Natural killer cell treated with Interleukin-12 subunit alpha and Interleukin-12 subunit beta and Interleukin-15 and Interleukin-18, amount 100 ng/mL, for 72 hours (primary cell): ENCODE measurements at regions not wholly inside any gene's neighbourhood (a gene's known extent, or its start where the extent isn't known, plus 50 kb on each side); places are given as distances from the start of the nearest gene placed in this dataset.

Experiments
- ATAC-seq, 2 donors: fragments of 150-1000 bp; cut with Tn5 transposase in 1 of 2; sonication (Bioruptor Pico), chemical (Tn5 transposase) in 1 of 2; 2 replicates each; pipeline ENCODE4 v1.10.0; 2021
- DNase-seq: peaks from one replicate; pipeline ENCODE4 v3.0.0; 2022; ENCODE audit warnings: low spot score
- H3K27ac Mint-ChIP-seq, 2 donors: 1 replicate in 1 of 2; 2 replicates in 1 of 2; pipeline ENCODE4 v1.8.0; 2022; ENCODE audit warnings: mixed read lengths in 2 of 2, mild to moderate bottlenecking in 1 of 2, moderate library complexity in 1 of 2
- H3K27me3 Mint-ChIP-seq, 2 donors: 1 replicate in 1 of 2; 2 replicates in 1 of 2; pipeline ENCODE4 v1.8.0; 2022; ENCODE audit warnings: mixed read lengths in 2 of 2
- H3K36me3 Mint-ChIP-seq: one replicate; pipeline ENCODE4 v1.8.0; 2022; ENCODE audit warnings: mixed read lengths
- H3K4me1 Mint-ChIP-seq, 2 donors: 1 replicate in 1 of 2; 2 replicates in 1 of 2; pipeline ENCODE4 v1.8.0; 2022; ENCODE audit warnings: low read depth in 2 of 2, mixed read lengths in 2 of 2, mild to moderate bottlenecking in 1 of 2
- H3K4me3 Mint-ChIP-seq: one replicate; pipeline ENCODE4 v1.8.0; 2022; ENCODE audit warnings: mixed read lengths
- H3K9me3 Mint-ChIP-seq: 2 replicates; pipeline ENCODE4 v1.8.0; 2022; ENCODE audit warnings: mixed read lengths

GRCh38 chr1:232207073-232207866, 422.7 kb downstream of the SIPA1L2 start:
- DNase-seq (no peak), ATAC-seq (no peak)
- H3K27ac Mint-ChIP-seq: no peak overlapping the region
- H3K4me1 Mint-ChIP-seq: no peaks in the 10 kb centered on the region
- H3K27me3 Mint-ChIP-seq: peaks cover 12 to 32% of the 10 kb centered on the region in 2 donors
- H3K36me3 Mint-ChIP-seq: no peaks in the 10 kb centered on the region
- H3K9me3 Mint-ChIP-seq: peaks cover 4% of the 10 kb centered on the region
- H3K4me3 Mint-ChIP-seq: no peak overlapping the region

DNA sequence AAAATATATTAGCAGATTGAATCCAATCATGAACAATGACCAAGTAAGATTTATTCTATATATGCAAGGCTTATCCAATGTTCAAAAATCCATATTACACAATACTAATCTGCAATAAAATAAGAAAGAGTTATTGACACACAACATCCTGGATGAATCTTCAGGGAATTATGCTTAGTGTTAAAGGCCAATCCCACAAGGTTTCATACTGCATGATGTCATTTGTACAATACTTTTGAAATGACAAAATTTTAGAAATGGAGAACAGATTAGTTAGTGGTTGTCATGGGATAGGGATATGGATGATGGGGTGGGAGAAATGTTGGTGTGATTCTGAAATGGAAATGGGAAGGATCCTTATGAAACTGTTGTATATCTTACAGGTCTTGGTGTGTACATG, 425.7 kb downstream of the SIPA1L2 start:
- H3K27me3 Mint-ChIP-seq: peaks cover 15 to 28% of the 10 kb centered on the region in 2 donors
- no peak overlapping the region for H3K4me3 Mint-ChIP-seq
- no peak for ATAC-seq
- H3K36me3 Mint-ChIP-seq: peaks cover 13% of the 10 kb centered on the region
- peaks cover 7% of the 10 kb centered on the region for H3K9me3 Mint-ChIP-seq
- no peaks in the 10 kb centered on the region for H3K4me1 Mint-ChIP-seq
- H3K27ac Mint-ChIP-seq: no peak overlapping the region
- no peak for DNase-seq

GRCh38 chr1:232201024-232201423, 428.9 kb downstream of the SIPA1L2 start:
- Mint-ChIP-seq H3K36me3 (peaks cover 13% of the 10 kb centered on the region), H3K9me3 (peaks cover 7% of the 10 kb centered on the region)

DNA sequence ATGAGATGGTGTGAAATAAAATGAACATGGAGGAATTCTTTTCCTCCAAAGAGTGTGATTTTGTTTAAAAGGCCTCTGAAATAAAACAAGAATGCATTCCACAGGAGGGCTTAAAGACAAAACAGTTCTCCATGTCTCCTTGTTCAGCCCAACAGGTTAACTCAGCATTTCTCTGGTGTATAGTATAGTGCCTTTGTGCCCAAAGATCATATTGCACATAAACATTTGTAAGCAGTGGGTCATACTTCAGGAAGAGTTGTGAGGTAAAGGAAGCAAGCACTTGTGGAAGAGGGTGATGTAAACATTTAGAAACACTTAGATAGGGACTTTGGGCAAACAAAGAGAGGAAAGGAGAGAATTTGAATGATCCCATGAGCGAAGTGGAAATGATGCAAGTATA, 433.9 kb downstream of the SIPA1L2 start:
- no peak for ATAC-seq
- Mint-ChIP-seq H3K27ac (no peak overlapping the region), H3K27me3 (peaks cover 7% of the 10 kb centered on the region in 2 donors), H3K4me1 (no peaks in the 10 kb centered on the region), H3K4me3 (no peak overlapping the region), H3K36me3 (peaks cover 3% of the 10 kb centered on the region), H3K9me3 (peaks cover 3% of the 10 kb centered on the region)
- DNase-seq: no peak

More at GRCh38 chr1:232201024-232201423, 428.9 kb downstream of the SIPA1L2 start:
- Mint-ChIP-seq H3K4me1 (no peaks in the 10 kb centered on the region), H3K4me3 (no peak overlapping the region), H3K27ac (no peak overlapping the region), H3K27me3 (peaks cover 14 to 20% of the 10 kb centered on the region in 2 donors)
- no peak for ATAC-seq
- DNase-seq: no peak

- no peaks in the 10 kb centered on the region for H3K36me3 Mint-ChIP-seq
- H3K27ac Mint-ChIP-seq: no peak overlapping the region
- no peak for DNase-seq
- no peak overlapping the region for H3K4me3 Mint-ChIP-seq
- H3K4me1 Mint-ChIP-seq: no peaks in the 10 kb centered on the region
- no peak for ATAC-seq
- peaks cover 5 to 9% of the 10 kb centered on the region in 2 donors for H3K27me3 Mint-ChIP-seq
- H3K9me3 Mint-ChIP-seq: no peaks in the 10 kb centered on the region
Observed at GRCh38 chr1:232194424-232194823, 435.5 kb downstream of the SIPA1L2 start.

- Mint-ChIP-seq H3K4me3 (no peak overlapping the region), H3K9me3 (no peaks in the 10 kb centered on the region), H3K27ac (no peak overlapping the region), H3K27me3 (peaks cover 5 to 11% of the 10 kb centered on the region in 2 donors), H3K36me3 (no peaks in the 10 kb centered on the region), H3K4me1 (no peaks in the 10 kb centered on the region)
- ATAC-seq: no peak
- no peak for DNase-seq
Observed at GRCh38 chr1:232193451-232193783, 436.5 kb downstream of the SIPA1L2 start.

GRCh38 chr1:232192781-232193450, 437.0 kb downstream of the SIPA1L2 start:
- ATAC-seq: no peak
- Mint-ChIP-seq H3K4me1 (no peaks in the 10 kb centered on the region), H3K27ac (no peak overlapping the region), H3K36me3 (no peaks in the 10 kb centered on the region), H3K4me3 (no peak overlapping the region), H3K27me3 (peaks cover 5 to 11% of the 10 kb centered on the region in 2 donors), H3K9me3 (no peaks in the 10 kb centered on the region)
- DNase-seq: no peak

DNA sequence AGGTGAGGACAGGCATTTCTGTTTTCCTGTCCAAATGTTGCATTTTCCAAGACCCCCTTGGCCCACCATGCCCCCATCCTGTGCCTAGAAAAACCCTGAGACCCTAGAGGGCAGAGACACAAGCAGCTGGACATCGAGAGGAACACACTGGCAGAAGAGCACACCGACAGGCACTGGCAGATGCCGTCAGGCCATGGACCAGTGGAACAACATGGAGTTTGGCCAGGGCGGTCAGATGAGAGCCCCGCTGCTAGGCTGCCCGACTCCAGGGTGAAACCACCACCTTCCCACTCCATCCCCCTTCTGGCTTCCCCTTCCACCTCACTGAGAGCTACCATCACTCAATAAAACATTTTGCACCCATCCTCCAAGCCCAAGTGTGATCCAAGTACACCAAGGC, 438.4 kb downstream of the SIPA1L2 start:
- DNase-seq (no peak), ATAC-seq (no peak)
- Mint-ChIP-seq H3K4me1 (no peaks in the 10 kb centered on the region), H3K27ac (no peak overlapping the region), H3K9me3 (no peaks in the 10 kb centered on the region), H3K4me3 (no peak overlapping the region), H3K36me3 (no peaks in the 10 kb centered on the region), H3K27me3 (peaks cover 12 to 14% of the 10 kb centered on the region in 2 donors)

GRCh38 chr1:232188318-232188717, 441.6 kb downstream of the SIPA1L2 start:
- H3K27me3 Mint-ChIP-seq: peaks cover 7 to 15% of the 10 kb centered on the region in 2 donors
- DNase-seq (no peak), ATAC-seq (no peak)
- no peaks in the 10 kb centered on the region for H3K4me1 Mint-ChIP-seq
- H3K27ac Mint-ChIP-seq: no peak overlapping the region
- no peaks in the 10 kb centered on the region for H3K36me3 Mint-ChIP-seq
- H3K9me3 Mint-ChIP-seq: no peaks in the 10 kb centered on the region
- no peak overlapping the region for H3K4me3 Mint-ChIP-seq

DNA sequence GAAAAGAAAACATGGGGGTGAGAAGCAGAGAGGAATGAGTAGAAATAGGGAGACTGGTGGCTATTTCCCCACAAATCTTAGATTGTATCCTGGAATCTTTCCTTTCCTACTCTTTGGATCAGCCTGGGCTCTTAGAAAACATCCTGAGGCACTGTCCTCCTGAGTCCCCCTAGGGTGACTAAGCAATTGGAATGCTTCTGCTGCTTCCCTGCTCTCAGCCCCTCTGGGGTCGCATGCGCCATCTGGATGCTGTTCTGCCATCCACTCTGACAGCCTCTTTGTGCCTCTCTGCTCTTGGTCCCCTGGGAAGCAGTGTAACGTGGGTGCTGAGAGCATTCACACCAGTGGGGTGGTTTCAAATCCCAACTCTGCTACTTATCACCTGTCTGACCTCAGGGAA, 443.0 kb downstream of the SIPA1L2 start:
- no peak for ATAC-seq
- H3K9me3 Mint-ChIP-seq: no peaks in the 10 kb centered on the region
- peaks cover 9 to 12% of the 10 kb centered on the region in 2 donors for H3K27me3 Mint-ChIP-seq
- H3K36me3 Mint-ChIP-seq: no peaks in the 10 kb centered on the region
- H3K27ac Mint-ChIP-seq: no peak overlapping the region
- H3K4me1 Mint-ChIP-seq: no peaks in the 10 kb centered on the region
- H3K4me3 Mint-ChIP-seq: no peak overlapping the region
- no peak for DNase-seq

GRCh38 chr1:232184561-232185530, 445.1 kb downstream of the SIPA1L2 start:
- Mint-ChIP-seq H3K27ac (no peak overlapping the region), H3K27me3 (peaks cover 20 to 27% of the 10 kb centered on the region in 2 donors), H3K9me3 (no peaks in the 10 kb centered on the region), H3K4me3 (no peak overlapping the region), H3K36me3 (no peaks in the 10 kb centered on the region), H3K4me1 (no peaks in the 10 kb centered on the region)
- no peak for ATAC-seq
- no peak for DNase-seq

DNA sequence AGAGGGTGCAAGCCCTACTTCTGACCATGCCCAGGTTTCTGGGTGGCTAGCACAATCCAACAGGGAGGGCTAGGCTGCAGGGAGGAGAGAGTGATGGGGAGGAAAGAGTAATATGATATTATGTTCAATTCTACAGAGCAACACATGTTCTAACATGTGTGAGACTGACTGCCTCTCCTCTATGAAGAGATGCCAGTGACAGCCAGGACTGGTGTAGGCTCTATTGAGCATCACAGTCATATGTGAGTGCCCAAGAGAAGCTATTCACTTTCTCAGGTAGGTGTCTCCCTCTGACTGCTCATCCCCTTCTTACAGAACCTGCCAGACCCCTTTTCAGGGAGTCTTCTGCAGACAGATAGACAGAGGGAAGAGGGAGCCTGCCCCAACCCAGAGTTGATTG, 446.1 kb downstream of the SIPA1L2 start:
- H3K36me3 Mint-ChIP-seq: no peaks in the 10 kb centered on the region

GRCh38 chr1:232183266-232183800, 446.6 kb downstream of the SIPA1L2 start:
- ATAC-seq (no peak), DNase-seq (no peak)
- no peak overlapping the region for H3K27ac Mint-ChIP-seq
- no peaks in the 10 kb centered on the region for H3K4me1 Mint-ChIP-seq
- no peaks in the 10 kb centered on the region for H3K36me3 Mint-ChIP-seq
- H3K27me3 Mint-ChIP-seq: peaks cover 16 to 37% of the 10 kb centered on the region in 2 donors
- no peaks in the 10 kb centered on the region for H3K9me3 Mint-ChIP-seq
- no peak overlapping the region for H3K4me3 Mint-ChIP-seq

More for the DNA sequence above, 446.1 kb downstream of the SIPA1L2 start:
- Mint-ChIP-seq H3K9me3 (no peaks in the 10 kb centered on the region), H3K27me3 (peaks cover 16 to 32% of the 10 kb centered on the region in 2 donors), H3K4me3 (no peak overlapping the region), H3K27ac (no peak overlapping the region), H3K4me1 (no peaks in the 10 kb centered on the region)
- no peak for ATAC-seq
- no peak for DNase-seq
